H1 (cell line): ENCODE measurements at regions not wholly inside any gene's neighbourhood (a gene's known extent, or its start where the extent isn't known, plus 50 kb on each side); places are given as distances from the start of the nearest gene placed in this dataset.

Experiments
- CTCF ChIA-PET: fragments of 300-600 bp; sonication (Branson Sonifier 250); formaldehyde crosslinking; loops from one replicate; lab custom pipeline; 2021; ENCODE audit not compliant: partially characterized antibody; lab: Charles Lee
- POLR2A ChIA-PET: fragments of 300-600 bp; sonication (Branson Sonifier 250); formaldehyde crosslinking; loops from one replicate; lab custom pipeline; 2021; ENCODE audit warnings: inconsistent platforms; ENCODE audit not compliant: partially characterized antibody; lab: Charles Lee
- DNase-seq, 2 experiments: peaks; one replicate each; pipeline versions ENCODE4 v3.0.0 to v3.0.0-alpha.2; 2010 to 2022; ENCODE audit warnings: low spot score in 2 of 2, low read depth in 1 of 2, mixed read lengths in 1 of 2
- FAIRE-seq: peaks from 2 replicates; lab custom pipeline; 2011; peaks lifted over from hg19 to GRCh38; lab: Jason Lieb, UNC
- H2AFZ ChIP-seq: 2 replicates; pipeline ENCODE4 v1.8.1; 2012; ENCODE audit warnings: low read length, inconsistent platforms
- H2AK5ac ChIP-seq: 2 replicates; pipeline ENCODE4 v1.6.1; 2013; ENCODE audit warnings: low read depth, low read length
- H2BK120ac ChIP-seq: replicated peaks from 2 replicates; pipeline ENCODE3; 2013; ENCODE audit warnings: low read depth, low read length, inconsistent platforms
- H2BK12ac ChIP-seq: 2 replicates; pipeline ENCODE4 v1.6.1; 2013; ENCODE audit warnings: low read depth, low read length
- H2BK15ac ChIP-seq: 2 replicates; pipeline ENCODE4 v1.6.1; 2013; ENCODE audit warnings: low read length
- H2BK20ac ChIP-seq: 2 replicates; pipeline ENCODE4 v1.6.1; 2013; ENCODE audit warnings: low read length
- H2BK5ac ChIP-seq: 2 replicates; pipeline ENCODE4 v1.6.1; 2013; ENCODE audit warnings: low read depth, low read length
- H3K14ac ChIP-seq: 2 replicates; pipeline ENCODE4 v1.6.1; 2013; ENCODE audit warnings: inconsistent platforms; ENCODE audit not compliant: insufficient read length
- H3K18ac ChIP-seq: 2 replicates; pipeline ENCODE4 v1.6.1; 2013; ENCODE audit warnings: low read length; ENCODE audit errors: extremely low read depth
- H3K23ac ChIP-seq: 2 replicates; pipeline ENCODE4 v1.6.1; 2013; ENCODE audit warnings: inconsistent platforms; ENCODE audit not compliant: insufficient read length
- H3K23me2 ChIP-seq: 2 replicates; pipeline ENCODE4 v1.6.1; 2013; ENCODE audit warnings: low read depth, low read length
- H3K27ac ChIP-seq: 2 replicates; pipeline ENCODE4 v1.6.1; 2011; ENCODE audit warnings: low read depth, low read length, inconsistent platforms
- H3K27me3 ChIP-seq, 4 experiments: replicated peaks in 1 of 4; 1 replicate in 1 of 4; 2 replicates in 3 of 4; pipeline versions ENCODE4 v1.6.1 to v1.8.1; 2011 to 2013; ENCODE audit warnings: low read length in 3 of 4, mild to moderate bottlenecking in 3 of 4, inconsistent platforms in 2 of 4, mixed read lengths in 2 of 4, moderate library complexity in 1 of 4; ENCODE audit not compliant: control insufficient read depth in 3 of 4, insufficient read depth in 3 of 4; ENCODE audit errors: extremely low read depth in 1 of 4
- H3K36me3 ChIP-seq, 4 experiments: 2 replicates each; pipeline versions ENCODE4 v1.6.1 to v1.8.1; 2011 to 2013; ENCODE audit warnings: mild to moderate bottlenecking in 4 of 4, low read length in 3 of 4, moderate library complexity in 2 of 4, control low read depth in 1 of 4, inconsistent platforms in 1 of 4; ENCODE audit not compliant: insufficient read depth in 4 of 4, control insufficient read depth in 2 of 4
- H3K4ac ChIP-seq: replicated peaks from 2 replicates; pipeline ENCODE3; 2013; ENCODE audit warnings: low read length, low read depth, mixed read lengths, inconsistent platforms; ENCODE audit not compliant: insufficient read length
- H3K4me1 ChIP-seq, 4 experiments: replicated peaks in 1 of 4; 1 replicate in 1 of 4; 2 replicates in 3 of 4; pipeline versions ENCODE4 v1.6.1 to v1.8.1; 2011 to 2013; ENCODE audit warnings: low read length in 3 of 4, inconsistent platforms in 2 of 4, mixed read lengths in 1 of 4; ENCODE audit not compliant: insufficient read depth in 4 of 4, control insufficient read depth in 3 of 4
- H3K4me2 ChIP-seq, 2 experiments: 2 replicates each; pipeline versions ENCODE4 v1.6.1 to v1.8.1; 2011 to 2013; ENCODE audit warnings: low read depth in 2 of 2, low read length in 2 of 2, control low read depth in 1 of 2, inconsistent platforms in 1 of 2, mild to moderate bottlenecking in 1 of 2; ENCODE audit not compliant: insufficient read depth in 1 of 2
- H3K4me3 ChIP-seq, 4 experiments: fragments of 200-600, 300-600 bp in 1 of 4; sonication (generic), shearing (Covaris generic), sonication (Bioruptor Twin) in 1 of 4; 2 replicates each; pipeline versions ENCODE4 v1.5.1 to v1.8.1; 2011 to 2016; ENCODE audit warnings: low read length in 4 of 4, low read depth in 3 of 4, control low read depth in 2 of 4, inconsistent platforms in 2 of 4, mild to moderate bottlenecking in 2 of 4, mixed read lengths in 1 of 4, moderate library complexity in 1 of 4; ENCODE audit not compliant: insufficient read depth in 2 of 4; ENCODE audit errors: extremely low read depth in 1 of 4
- H3K56ac ChIP-seq: replicated peaks from 2 replicates; pipeline ENCODE3; 2013; ENCODE audit warnings: low read depth, mild to moderate bottlenecking, mixed read lengths, low read length, inconsistent platforms; ENCODE audit not compliant: insufficient read length
- H3K79me1 ChIP-seq: 2 replicates; pipeline ENCODE4 v1.6.1; 2013; ENCODE audit warnings: low read depth, low read length, control low read depth
- H3K79me2 ChIP-seq, 2 experiments: 2 replicates each; pipeline versions ENCODE4 v1.6.1 to v1.8.1; 2012 to 2013; ENCODE audit warnings: low read length in 2 of 2, mild to moderate bottlenecking in 2 of 2, inconsistent platforms in 1 of 2; ENCODE audit not compliant: insufficient read depth in 2 of 2, control insufficient read depth in 1 of 2
- H3K9ac ChIP-seq, 4 experiments: replicated peaks in 1 of 4; 1 replicate in 1 of 4; 2 replicates in 3 of 4; pipeline versions ENCODE4 v1.6.1 to v1.8.1; 2011 to 2013; ENCODE audit warnings: low read depth in 3 of 4, low read length in 3 of 4, control low read depth in 2 of 4, mild to moderate bottlenecking in 2 of 4, moderate library complexity in 2 of 4, inconsistent platforms in 1 of 4; ENCODE audit errors: extremely low read depth in 1 of 4
- H3K9me3 ChIP-seq, 2 experiments: 2 replicates each; pipeline versions ENCODE4 v1.6.1 to v1.8.1; 2012 to 2013; ENCODE audit warnings: mild to moderate bottlenecking in 2 of 2, moderate library complexity in 2 of 2, control low read depth in 1 of 2, inconsistent platforms in 1 of 2, low read depth in 1 of 2, low read length in 1 of 2, mixed read lengths in 1 of 2; ENCODE audit not compliant: insufficient read depth in 2 of 2
- H4K20me1 ChIP-seq, 2 experiments: replicated peaks in 1 of 2; 2 replicates each; pipeline versions ENCODE3 to v1.8.1; 2011 to 2013; ENCODE audit warnings: inconsistent platforms in 2 of 2, low read length in 2 of 2, mild to moderate bottlenecking in 1 of 2; ENCODE audit not compliant: insufficient read depth in 2 of 2, control insufficient read depth in 1 of 2
- H4K5ac ChIP-seq: 2 replicates; pipeline ENCODE4 v1.6.1; 2013; ENCODE audit warnings: low read length, low read depth, mixed read lengths, inconsistent platforms; ENCODE audit not compliant: insufficient read length
- H4K8ac ChIP-seq: 2 replicates; pipeline ENCODE4 v1.8.0; 2013; ENCODE audit warnings: mild to moderate bottlenecking, moderate library complexity, low read length, inconsistent platforms; ENCODE audit not compliant: insufficient read depth; ENCODE audit errors: extremely low read depth
- H4K91ac ChIP-seq: replicated peaks from 2 replicates; pipeline ENCODE3; 2013; ENCODE audit warnings: low read length, mixed read lengths, inconsistent platforms; ENCODE audit not compliant: insufficient read length
- CBX8 ChIP-seq: fragments of 300-800, 300-1000 bp; sonication (generic); IDR thresholded peaks from 2 replicates; pipeline ENCODE4 v1.7.1; 2016; ENCODE audit warnings: low read depth, low read length, borderline replicate concordance
- E2F6 ChIP-seq: IDR thresholded peaks from 2 replicates; pipeline ENCODE4 v1.6.1; 2012; ENCODE audit warnings: inconsistent platforms
- POLR2A ChIP-seq, 2 experiments: IDR thresholded peaks; 1 replicate in 1 of 2; 2 replicates in 1 of 2; pipeline ENCODE4 v1.6.1; 2011; ENCODE audit warnings: low read depth in 2 of 2, low read length in 2 of 2, mild to moderate bottlenecking in 2 of 2; ENCODE audit errors: control extremely low read depth in 1 of 2
- SIX5 ChIP-seq: IDR thresholded peaks from 2 replicates; pipeline ENCODE4 v1.6.1; 2011; ENCODE audit warnings: mild to moderate bottlenecking, low read depth, low read length
- WGBS, 2 experiments: shearing (Covaris generic) in 1 of 2; methylation state at CpG; one replicate each; pipeline versions ENCODE4 v1.1.6 to v1.1.7; 2013 to 2015; ENCODE audit warnings: low lambda C conversion rate in 2 of 2, mixed read lengths in 2 of 2, inconsistent platforms in 1 of 2, low coverage in 1 of 2, missing lambda C conversion rate in 1 of 2; ENCODE audit not compliant: insufficient replicate concordance in 2 of 2, insufficient coverage in 1 of 2, insufficient read length in 1 of 2; ENCODE audit errors: extremely low coverage in 1 of 2, missing lambda C conversion rate in 1 of 2; 5-methylcytosine and 5-hydroxymethylcytosine counted together

- Histone ChIP-seq H3K9me3 (no peaks in the 10 kb centered on the region), H2BK120ac (no peak overlapping the region), H3K14ac (no peak overlapping the region), H3K18ac (no peak overlapping the region), H3K4ac (no peak overlapping the region), H2AFZ (no peak overlapping the region), H4K8ac (no peak overlapping the region), H2BK12ac (no peak overlapping the region), H4K91ac (no peak overlapping the region), H3K4me1 (peaks cover 0 to 4% (median 3%) of the 10 kb centered on the region in 4 experiments; a peak in 3 of 7 replicates), H3K27me3 (no peaks in the 10 kb centered on the region), H3K36me3 (no peaks in the 10 kb centered on the region), H3K9ac (no peak overlapping the region), H4K5ac (no peak overlapping the region), H2BK5ac (no peak overlapping the region), H2AK5ac (no peak overlapping the region), H3K4me3 (no peak overlapping the region), H2BK15ac (no peak overlapping the region), H3K79me1 (no peaks in the 10 kb centered on the region), H4K20me1 (no peaks in the 10 kb centered on the region), H3K27ac (no peak overlapping the region), H3K4me2 (no peak overlapping the region), H2BK20ac (no peak overlapping the region), H3K56ac (no peak overlapping the region), H3K23ac (no peak overlapping the region), H3K23me2 (no peaks in the 10 kb centered on the region), H3K79me2 (no peaks in the 10 kb centered on the region)
- DNase-seq (no peak), FAIRE-seq (no peak)
- WGBS, 2 experiments = 84% methylated on average over 4 of the region's 4 CpGs; no CpG with 5 or more reads in 1 of the 2 experiments
- ChIA-PET CTCF (no interaction called here), POLR2A (no interaction called here)
- TF ChIP-seq SIX5 = no peak
- no peak for TF ChIP-seq POLR2A (IDR thresholded peaks at IDR 0.05; ENCODE audit: control extremely low read depth in 1 of 2, low read depth in 2 of 2, low read length in 2 of 2)
- no peak for TF ChIP-seq E2F6
- TF ChIP-seq CBX8 = no peak
These were observed 165.8 kb downstream of the FBXO15 start for GRCh38 chr18:73981796-73982195.
